ENCODE measurements at regions not wholly inside any gene's neighbourhood (a gene's known extent, or its start where the extent isn't known, plus 50 kb on each side); places are given as distances from the start of the nearest gene placed in this dataset.

GRCh38 chr13:27352698-27353097, 71.7 kb upstream of the GTF3A start:
- ChIA-PET POLR2A (interaction anchor here (1.6 kb wide), 1 partner anchor 11 kb away, joined by 5 read pairs; no protein-coding TSS in a partner anchor), CTCF (interaction anchor here (0.5 to 3.1 kb wide), 4 partner anchors 9 to 1329 kb away, joined by 3 to 19 read pairs (median 10); no protein-coding TSS in a partner anchor)
- H3K4me1 Mint-ChIP-seq (ENCODE audit: insufficient read depth, unreplicated experiment): no peaks in the 10 kb centered on the region
- no peak overlapping the region for H3K4me3 Mint-ChIP-seq (ENCODE audit: unreplicated experiment)
- peaks cover 7% of the 10 kb centered on the region for H3K9me3 Mint-ChIP-seq (ENCODE audit: unreplicated experiment)
- intact Hi-C loops (cut with micrococcal nuclease): loop anchor here (10.0 kb wide), 1 partner anchor 148 kb away; no protein-coding TSS in a partner anchor
- peaks cover 11% of the 10 kb centered on the region for H3K27me3 Mint-ChIP-seq (ENCODE audit: insufficient read depth, unreplicated experiment)
- no TSS peak for BruUV-seq (replicated peaks)
- TF ChIP-seq CTCF (IDR thresholded peaks at IDR 0.05; ENCODE audit: unreplicated experiment): no peak
- no peak for DNase-seq (ENCODE audit: unreplicated experiment)
- H3K27ac Mint-ChIP-seq (ENCODE audit: low read depth, unreplicated experiment): no peak overlapping the region
- H3K36me3 Mint-ChIP-seq (ENCODE audit: insufficient read depth, unreplicated experiment): no peaks in the 10 kb centered on the region

- H3K36me3 Mint-ChIP-seq (ENCODE audit: insufficient read depth, unreplicated experiment): no peaks in the 10 kb centered on the region
- no peak overlapping the region for H3K4me3 Mint-ChIP-seq (ENCODE audit: unreplicated experiment)
- CTCF ChIA-PET: interaction anchor here (1.4 to 3.1 kb wide), 3 partner anchors 8 to 630 kb away, joined by 3 to 19 read pairs (median 17); no protein-coding TSS in a partner anchor
These were observed 71.2 kb upstream of the GTF3A start for GRCh38 chr13:27353166-27353583.

GRCh38 chr13:27353708-27354107, 70.7 kb upstream of the GTF3A start:
- H3K4me3 Mint-ChIP-seq (ENCODE audit: unreplicated experiment): no peak overlapping the region
- peaks cover under 1% of the 10 kb centered on the region for H3K27me3 Mint-ChIP-seq (ENCODE audit: insufficient read depth, unreplicated experiment)
- no peaks in the 10 kb centered on the region for H3K4me1 Mint-ChIP-seq (ENCODE audit: insufficient read depth, unreplicated experiment)
- no TSS peak for BruUV-seq (replicated peaks)
- no peak for DNase-seq (ENCODE audit: unreplicated experiment)
- ChIA-PET CTCF (interaction anchor here (2.7 to 3.1 kb wide), 2 partner anchors 8 to 369 kb away, joined by 17 to 19 read pairs; no protein-coding TSS in a partner anchor), POLR2A (no interaction called here)
- intact Hi-C loops (cut with micrococcal nuclease): loop anchor here (10.0 kb wide), 1 partner anchor 149 kb away; no protein-coding TSS in a partner anchor
- H3K9me3 Mint-ChIP-seq (ENCODE audit: unreplicated experiment): peaks cover 7% of the 10 kb centered on the region
- TF ChIP-seq CTCF (IDR thresholded peaks at IDR 0.05; ENCODE audit: unreplicated experiment): no peak
- H3K27ac Mint-ChIP-seq (ENCODE audit: low read depth, unreplicated experiment): no peak overlapping the region
- no peaks in the 10 kb centered on the region for H3K36me3 Mint-ChIP-seq (ENCODE audit: insufficient read depth, unreplicated experiment)

More at GRCh38 chr13:27353166-27353583, 71.2 kb upstream of the GTF3A start:
- intact Hi-C loops (cut with micrococcal nuclease): loop anchor here (10.0 kb wide), 1 partner anchor 148 kb away; no protein-coding TSS in a partner anchor
- BruUV-seq (replicated peaks): no TSS peak
- POLR2A ChIA-PET: interaction anchor here (1.6 kb wide), 1 partner anchor 12 kb away, joined by 5 read pairs; no protein-coding TSS in a partner anchor
- no peak for TF ChIP-seq CTCF (IDR thresholded peaks at IDR 0.05; ENCODE audit: unreplicated experiment)
- peaks cover 7% of the 10 kb centered on the region for H3K9me3 Mint-ChIP-seq (ENCODE audit: unreplicated experiment)
- no peak for DNase-seq (ENCODE audit: unreplicated experiment)
- H3K27me3 Mint-ChIP-seq (ENCODE audit: insufficient read depth, unreplicated experiment): peaks cover 6% of the 10 kb centered on the region
- H3K27ac Mint-ChIP-seq (ENCODE audit: low read depth, unreplicated experiment): no peak overlapping the region
- no peaks in the 10 kb centered on the region for H3K4me1 Mint-ChIP-seq (ENCODE audit: insufficient read depth, unreplicated experiment)

GRCh38 chr13:27354379-27354778, 70.0 kb upstream of the GTF3A start:
- H3K27ac Mint-ChIP-seq (ENCODE audit: low read depth, unreplicated experiment): no peak overlapping the region
- TF ChIP-seq CTCF (IDR thresholded peaks at IDR 0.05; ENCODE audit: unreplicated experiment): no peak
- H3K36me3 Mint-ChIP-seq (ENCODE audit: insufficient read depth, unreplicated experiment): no peaks in the 10 kb centered on the region
- DNase-seq (ENCODE audit: unreplicated experiment): no peak
- H3K27me3 Mint-ChIP-seq (ENCODE audit: insufficient read depth, unreplicated experiment): no peaks in the 10 kb centered on the region
- ChIA-PET POLR2A (no interaction called here), CTCF (interaction anchor here (0.7 to 2.8 kb wide), 5 partner anchors 8 to 408 kb away, joined by 3 to 11 read pairs (median 9); no protein-coding TSS in a partner anchor)
- BruUV-seq (replicated peaks): no TSS peak
- H3K4me3 Mint-ChIP-seq (ENCODE audit: unreplicated experiment): no peak overlapping the region
- peaks cover 7% of the 10 kb centered on the region for H3K9me3 Mint-ChIP-seq (ENCODE audit: unreplicated experiment)
- intact Hi-C loops (cut with micrococcal nuclease): loop anchor here (10.0 kb wide), 1 partner anchor 150 kb away; no protein-coding TSS in a partner anchor
- no peaks in the 10 kb centered on the region for H3K4me1 Mint-ChIP-seq (ENCODE audit: insufficient read depth, unreplicated experiment)

Measured in MCF 10A (cell line).